GM12892 (cell line): ENCODE measurements at regions not wholly inside any gene's neighbourhood (a gene's known extent, or its start where the extent isn't known, plus 50 kb on each side); places are given as distances from the start of the nearest gene placed in this dataset.
A peak's percentile ranks its signal among the peaks of the same experiment; 100 is the strongest.

Experiments used
- DNase-seq: peaks from one replicate; pipeline ENCODE4 v3.0.0; 2011; ENCODE audit not compliant: insufficient read length
- FAIRE-seq: peaks from 2 replicates; lab custom pipeline; 2011; peaks lifted over from hg19 to GRCh38; lab: Jason Lieb, UNC
- POLR2A ChIP-seq: IDR thresholded peaks from 2 replicates; pipeline ENCODE4 v1.6.1; 2011; ENCODE audit warnings: low read depth, low read length, control low read depth
- POLR2AphosphoS5 ChIP-seq: IDR thresholded peaks from 2 replicates; pipeline ENCODE4 v1.6.1; 2011; ENCODE audit warnings: low read depth, low read length, control low read depth
- TAF1 ChIP-seq: IDR thresholded peaks from 2 replicates; pipeline ENCODE4 v1.6.1; 2011; ENCODE audit warnings: low read depth, mild to moderate bottlenecking, control low read depth, low read length, borderline replicate concordance

GRCh38 chr2:136399667-136400289 is 281.8 kb upstream of the CXCR4 start:
- no peak for DNase-seq
- TF ChIP-seq POLR2AphosphoS5 (no peak), POLR2A (no peak), TAF1 (no peak)
- no peak for FAIRE-seq

DNA sequence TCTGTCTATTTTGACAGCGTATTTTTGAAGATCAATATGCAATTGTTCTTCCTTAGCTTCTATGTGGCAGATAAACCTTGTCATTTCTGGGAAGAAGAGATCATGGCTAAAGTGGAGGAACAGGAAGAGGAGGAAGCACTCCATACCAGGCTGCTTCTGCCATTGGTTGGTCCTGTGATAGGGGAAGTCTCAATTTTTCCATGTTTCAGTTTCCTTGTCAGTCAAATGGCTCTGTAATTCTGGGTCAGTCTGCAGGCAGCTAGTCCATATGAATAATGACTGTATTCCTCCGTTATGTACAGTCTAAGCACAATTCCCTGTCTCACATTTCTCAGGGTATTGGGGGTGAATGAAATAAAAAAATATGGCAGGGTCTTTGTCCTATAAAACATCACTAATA is 277.6 kb upstream of the CXCR4 start:
- no peak for DNase-seq
- no peak for FAIRE-seq
- TF ChIP-seq TAF1: no peak
- no peak for TF ChIP-seq POLR2A
- TF ChIP-seq POLR2AphosphoS5: no peak

GRCh38 chr2:136394136-136395060 is 276.4 kb upstream of the CXCR4 start:
- TF ChIP-seq TAF1: no peak
- TF ChIP-seq POLR2AphosphoS5: no peak
- no peak for TF ChIP-seq POLR2A
- peak; percentile 33 for FAIRE-seq
- no peak for DNase-seq

GRCh38 chr2:136393514-136393913 is 275.6 kb upstream of the CXCR4 start:
- no peak for FAIRE-seq
- TF ChIP-seq POLR2A (no peak), TAF1 (no peak), POLR2AphosphoS5 (no peak)
- DNase-seq: no peak

- no peak for TF ChIP-seq POLR2AphosphoS5
- TF ChIP-seq TAF1: no peak
- no peak for TF ChIP-seq POLR2A
- FAIRE-seq (no peak), DNase-seq (no peak)
Observed at GRCh38 chr2:136392897-136393505, 275.1 kb upstream of the CXCR4 start.

- FAIRE-seq (peak; percentile 50), DNase-seq (no peak)
- TF ChIP-seq POLR2AphosphoS5 (no peak), POLR2A (no peak), TAF1 (no peak)
Observed at GRCh38 chr2:136389809-136390208, 271.9 kb upstream of the CXCR4 start.

- no peak for TF ChIP-seq POLR2AphosphoS5
- no peak for TF ChIP-seq POLR2A
- TF ChIP-seq TAF1: no peak
- DNase-seq: no peak
Observed at GRCh38 chr2:136386046-136386445, 268.1 kb upstream of the CXCR4 start.

GRCh38 chr2:136384531-136385303 is 266.8 kb upstream of the CXCR4 start:
- FAIRE-seq (peak; percentile 93), DNase-seq (no peak)
- TF ChIP-seq POLR2AphosphoS5: no peak

More at GRCh38 chr2:136386046-136386445, 268.1 kb upstream of the CXCR4 start:
- FAIRE-seq: no peak

GRCh38 chr2:136383167-136383566 is 265.2 kb upstream of the CXCR4 start:
- FAIRE-seq: peak; percentile 71
- DNase-seq: no peak
- TF ChIP-seq TAF1 (no peak), POLR2A (no peak), POLR2AphosphoS5 (no peak)

GRCh38 chr2:136381722-136382633 is 264.0 kb upstream of the CXCR4 start:
- TF ChIP-seq TAF1 (no peak), POLR2AphosphoS5 (no peak), POLR2A (no peak)
- DNase-seq (peak; percentile 23), FAIRE-seq (peak; percentile 96)
